ENCODE measurements at regions not wholly inside any gene's neighbourhood (a gene's known extent, or its start where the extent isn't known, plus 50 kb on each side); places are given as distances from the start of the nearest gene placed in this dataset.

- no peak for TF ChIP-seq AGO1 (IDR thresholded peaks at IDR 0.05; ENCODE audit: low read depth, low read length, poor library complexity, severe bottlenecking)
- TF ChIP-seq, protein P1, sequence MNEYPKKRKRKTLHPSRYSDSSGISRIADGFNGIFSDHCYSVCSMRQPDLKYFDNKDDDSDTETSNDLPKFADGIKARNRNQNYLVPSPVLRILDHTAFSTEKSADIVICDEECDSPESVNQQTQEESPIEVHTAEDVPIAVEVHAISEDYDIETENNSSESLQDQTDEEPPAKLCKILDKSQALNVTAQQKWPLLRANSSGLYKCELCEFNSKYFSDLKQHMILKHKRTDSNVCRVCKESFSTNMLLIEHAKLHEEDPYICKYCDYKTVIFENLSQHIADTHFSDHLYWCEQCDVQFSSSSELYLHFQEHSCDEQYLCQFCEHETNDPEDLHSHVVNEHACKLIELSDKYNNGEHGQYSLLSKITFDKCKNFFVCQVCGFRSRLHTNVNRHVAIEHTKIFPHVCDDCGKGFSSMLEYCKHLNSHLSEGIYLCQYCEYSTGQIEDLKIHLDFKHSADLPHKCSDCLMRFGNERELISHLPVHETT (CRISPR knock-in tag; conservative IDR thresholded peaks at IDR 0.05) = no peak
- TF ChIP-seq ZNF354B (CRISPR knock-in tag; IDR thresholded peaks at IDR 0.05) = no peak
- no peak for TF ChIP-seq LRRFIP1 (CRISPR knock-in tag; conservative IDR thresholded peaks at IDR 0.05)
- no peak for TF ChIP-seq FOXK2 (IDR thresholded peaks at IDR 0.05)
Observed at GRCh38 chr11:15871904-15872626, 484.3 kb downstream of the SOX6 start (continued).

DNA sequence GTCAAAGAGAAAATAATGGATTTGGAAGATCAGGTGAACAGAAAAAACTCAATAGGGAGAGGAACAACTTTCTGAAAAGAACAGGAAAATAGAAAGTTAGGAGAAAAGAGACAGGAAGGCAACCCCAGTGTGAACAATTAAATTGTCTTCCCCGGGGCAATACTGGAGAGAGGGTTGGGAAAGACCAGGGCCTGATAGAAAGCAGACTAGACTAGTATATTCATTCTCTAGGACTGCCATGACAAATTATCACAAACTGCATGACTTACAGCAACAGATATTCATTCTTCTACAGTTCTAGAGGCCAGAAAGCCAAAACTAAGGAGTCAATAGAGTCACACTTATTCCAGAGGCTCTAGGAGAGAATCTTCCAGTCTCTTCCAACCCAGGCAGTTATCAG lies 482.8 kb downstream of the SOX6 start:
- no peak overlapping the region for H3K4me3 ChIP-seq (replicated peaks in 1 of 3; ENCODE audit: insufficient read depth in 1 of 3, low read depth in 2 of 3, low read length in 3 of 3)
- no peak overlapping the region for H3K27ac ChIP-seq (ENCODE audit: extremely low read length, insufficient read depth, low read length)
- ATAC-seq (no peak), FAIRE-seq (no peak), DNase-seq (ENCODE audit: low spot score) (no peak)
- H2AFZ ChIP-seq (ENCODE audit: low read length) = no peak overlapping the region
- no peaks in the 10 kb centered on the region for H3K36me3 ChIP-seq (replicated peaks in 1 of 2; ENCODE audit: control insufficient read depth in 1 of 2, insufficient read depth in 2 of 2, low read length in 2 of 2)
- ChIA-PET POLR2A (no interaction called here), CTCF (ENCODE audit: low intra/inter-chr PET ratio, low total read pairs) (no interaction called here)
- no peak overlapping the region for H3K4me2 ChIP-seq (ENCODE audit: low read depth, low read length)
- H3K4me1 ChIP-seq (ENCODE audit: insufficient read depth, low read length) = no peaks in the 10 kb centered on the region
- no peaks in the 10 kb centered on the region for H4K20me1 ChIP-seq (ENCODE audit: insufficient read depth, low read length)
- intact Hi-C loops (cut with micrococcal nuclease; ENCODE audit: unreplicated experiment) = no loop called here
- BruUV-seq (replicated peaks) = no TSS peak
- no peaks in the 10 kb centered on the region for H3K27me3 ChIP-seq (ENCODE audit: control insufficient read depth in 1 of 2, insufficient read depth in 2 of 2, low read length in 2 of 2)
- H3K79me2 ChIP-seq (ENCODE audit: insufficient read depth, low read length) = no peaks in the 10 kb centered on the region
- in situ Hi-C loops (cut with HindIII; ENCODE audit: extremely low pct_ligation_motif_present, low pct_unique_long_range_greater_than_20kb) = no loop called here
- no peak overlapping the region for H3K9ac ChIP-seq (ENCODE audit: insufficient read depth, low read depth, low read length)
- no peaks in the 10 kb centered on the region for H3K9me3 ChIP-seq (ENCODE audit: low read length)
- TF ChIP-seq RARA (CRISPR knock-in tag; IDR thresholded peaks at IDR 0.05) (no peak), ZBTB7A (CRISPR knock-in tag; IDR thresholded peaks at IDR 0.05) (no peak), KLF9 (CRISPR knock-in tag; IDR thresholded peaks at IDR 0.05; ENCODE audit: low read depth) (no peak)
- WGBS (ENCODE audit: low lambda C conversion rate) = 19% methylated on average over 1 of the region's 1 CpG
